Activated B cell treated with CpG ODN at 0.5 μM for 24 hours (primary cell): ENCODE measurements at regions not wholly inside any gene's neighbourhood (a gene's known extent, or its start where the extent isn't known, plus 50 kb on each side); places are given as distances from the start of the nearest gene placed in this dataset.

Experiments
- ATAC-seq: fragments of 200-7000 bp; cut with Tn5 transposase; one replicate; pipeline ENCODE4 v1.10.0; 2021; ENCODE audit warnings: low read depth, mild to moderate bottlenecking, moderate library complexity
- CTCF ChIA-PET: fragments of 350-600 bp; sonication (Branson Sonifier 250); formaldehyde crosslinking; loops from one replicate; lab custom pipeline; 2021; ENCODE audit warnings: antibody characterized with exemption; lab: Charles Lee
- POLR2A ChIA-PET: fragments of 350-600 bp; sonication (Branson Sonifier 250); formaldehyde crosslinking; loops from one replicate; lab custom pipeline; 2021; ENCODE audit warnings: antibody characterized with exemption; lab: Charles Lee
- DNase-seq: peaks from one replicate; pipeline ENCODE4 v3.0.0; 2022
- H3K27ac Mint-ChIP-seq: one replicate; pipeline ENCODE4 v1.8.0; 2020; ENCODE audit warnings: mixed read lengths
- H3K27me3 Mint-ChIP-seq: one replicate; pipeline ENCODE4 v1.8.0; 2021; ENCODE audit warnings: mixed read lengths
- H3K36me3 Mint-ChIP-seq: one replicate; pipeline ENCODE4 v1.8.0; 2021; ENCODE audit warnings: low read depth, mixed read lengths
- H3K4me1 Mint-ChIP-seq: one replicate; pipeline ENCODE4 v1.8.0; 2021; ENCODE audit warnings: mixed read lengths
- H3K4me3 Mint-ChIP-seq: one replicate; pipeline ENCODE4 v1.8.0; 2020; ENCODE audit warnings: mild to moderate bottlenecking, mixed read lengths
- H3K9me3 Mint-ChIP-seq: one replicate; pipeline ENCODE4 v1.8.0; 2020; ENCODE audit warnings: mixed read lengths
- CTCF ChIP-seq: fragments of 200-600 bp; IDR thresholded peaks from one replicate; pipeline ENCODE4 v1.8.0; 2022; ENCODE audit warnings: antibody characterized with exemption, mild to moderate bottlenecking
- intact Hi-C: fragments of 100-400 bp; cut with micrococcal nuclease; formaldehyde crosslinking; loops from one replicate; pipeline ENCODE4 v1.15.1; 2024

- DNase-seq (no peak), ATAC-seq (no peak)
- Mint-ChIP-seq H3K4me3 (no peak overlapping the region), H3K4me1 (peaks cover under 1% of the 10 kb centered on the region), H3K36me3 (no peaks in the 10 kb centered on the region), H3K27me3 (no peaks in the 10 kb centered on the region), H3K27ac (no peak overlapping the region), H3K9me3 (no peaks in the 10 kb centered on the region)
- ChIA-PET POLR2A (no interaction called here), CTCF (no interaction called here)
- TF ChIP-seq CTCF, result no peak
- intact Hi-C loops, result no loop called here
These were observed 88.3 kb upstream of the CHST15 start for GRCh38 chr10:124181656-124182055.

- intact Hi-C loops, result no loop called here
- Mint-ChIP-seq H3K4me1 (peaks cover 5% of the 10 kb centered on the region), H3K27me3 (no peaks in the 10 kb centered on the region), H3K27ac (no peak overlapping the region), H3K9me3 (no peaks in the 10 kb centered on the region), H3K4me3 (no peak overlapping the region), H3K36me3 (no peaks in the 10 kb centered on the region)
- DNase-seq (no peak), ATAC-seq (peak; percentile 28)
- CTCF ChIA-PET, result no interaction called here
- TF ChIP-seq CTCF, result no peak
- POLR2A ChIA-PET, result no interaction called here
These were observed 87.7 kb upstream of the CHST15 start for GRCh38 chr10:124180947-124181549.

- no peaks in the 10 kb centered on the region for H3K36me3 Mint-ChIP-seq
- no peak for ATAC-seq
- H3K27me3 Mint-ChIP-seq, result no peaks in the 10 kb centered on the region
- H3K4me3 Mint-ChIP-seq, result no peak overlapping the region
- DNase-seq, result no peak
- H3K27ac Mint-ChIP-seq, result no peak overlapping the region
- H3K4me1 Mint-ChIP-seq, result peaks cover 14% of the 10 kb centered on the region
- POLR2A ChIA-PET, result no interaction called here
- intact Hi-C loops, result no loop called here
- TF ChIP-seq CTCF, result no peak
- CTCF ChIA-PET, result no interaction called here
- no peaks in the 10 kb centered on the region for H3K9me3 Mint-ChIP-seq
These were observed 86.8 kb upstream of the CHST15 start for GRCh38 chr10:124180044-124180745.

GRCh38 chr10:124179308-124180043 is 86.1 kb upstream of the CHST15 start:
- CTCF ChIA-PET, result no interaction called here
- POLR2A ChIA-PET, result no interaction called here
- DNase-seq, result no peak

More at GRCh38 chr10:124179308-124180043, 86.1 kb upstream of the CHST15 start:
- H3K27me3 Mint-ChIP-seq, result no peaks in the 10 kb centered on the region
- no peak overlapping the region for H3K27ac Mint-ChIP-seq
- H3K4me1 Mint-ChIP-seq, result peaks cover 15% of the 10 kb centered on the region
- TF ChIP-seq CTCF, result no peak
- ATAC-seq, result no peak
- intact Hi-C loops, result no loop called here
- no peak overlapping the region for H3K4me3 Mint-ChIP-seq
- H3K9me3 Mint-ChIP-seq, result no peaks in the 10 kb centered on the region
- H3K36me3 Mint-ChIP-seq, result no peaks in the 10 kb centered on the region
